ENCODE measurements at regions not wholly inside any gene's neighbourhood (a gene's known extent, or its start where the extent isn't known, plus 50 kb on each side); places are given as distances from the start of the nearest gene placed in this dataset.

DNA sequence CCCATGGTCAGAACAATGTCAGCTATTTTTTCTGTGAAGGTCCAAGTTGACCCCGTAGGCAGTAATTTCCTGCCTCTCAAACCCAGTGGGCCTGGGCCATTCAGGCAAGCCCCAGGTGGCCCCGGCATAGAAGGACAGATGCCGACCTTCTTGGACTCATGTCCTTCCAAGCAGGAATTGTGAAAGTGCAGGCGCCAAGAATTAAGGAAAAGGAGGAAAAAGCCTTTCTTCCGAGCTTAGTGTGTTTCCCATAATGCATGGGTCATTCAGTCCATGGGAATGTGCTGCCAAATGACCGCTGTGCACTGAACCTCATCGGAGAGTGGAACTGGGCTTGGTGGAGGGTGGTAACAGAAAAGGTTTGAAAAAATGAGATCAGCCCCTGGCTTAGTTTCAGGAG is 196.5 kb upstream of the HS3ST1 start:
- H3K4me3 ChIP-seq (ENCODE audit: low read depth, low read length), result no peak overlapping the region
- TF ChIP-seq, protein P1, sequence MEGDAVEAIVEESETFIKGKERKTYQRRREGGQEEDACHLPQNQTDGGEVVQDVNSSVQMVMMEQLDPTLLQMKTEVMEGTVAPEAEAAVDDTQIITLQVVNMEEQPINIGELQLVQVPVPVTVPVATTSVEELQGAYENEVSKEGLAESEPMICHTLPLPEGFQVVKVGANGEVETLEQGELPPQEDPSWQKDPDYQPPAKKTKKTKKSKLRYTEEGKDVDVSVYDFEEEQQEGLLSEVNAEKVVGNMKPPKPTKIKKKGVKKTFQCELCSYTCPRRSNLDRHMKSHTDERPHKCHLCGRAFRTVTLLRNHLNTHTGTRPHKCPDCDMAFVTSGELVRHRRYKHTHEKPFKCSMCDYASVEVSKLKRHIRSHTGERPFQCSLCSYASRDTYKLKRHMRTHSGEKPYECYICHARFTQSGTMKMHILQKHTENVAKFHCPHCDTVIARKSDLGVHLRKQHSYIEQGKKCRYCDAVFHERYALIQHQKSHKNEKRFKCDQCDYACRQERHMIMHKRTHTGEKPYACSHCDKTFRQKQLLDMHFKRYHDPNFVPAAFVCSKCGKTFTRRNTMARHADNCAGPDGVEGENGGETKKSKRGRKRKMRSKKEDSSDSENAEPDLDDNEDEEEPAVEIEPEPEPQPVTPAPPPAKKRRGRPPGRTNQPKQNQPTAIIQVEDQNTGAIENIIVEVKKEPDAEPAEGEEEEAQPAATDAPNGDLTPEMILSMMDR (conservative IDR thresholded peaks at IDR 0.05; ENCODE audit: low read depth, low read length), result no peak
- peak; percentile 73 for DNase-seq (ENCODE audit: low read depth)

- H3K4me3 ChIP-seq (ENCODE audit: low read depth, low read length), result no peak overlapping the region
- no peak for DNase-seq (ENCODE audit: low read depth)
- TF ChIP-seq, protein P1 (conservative IDR thresholded peaks at IDR 0.05; ENCODE audit: low read depth, low read length), result no peak
Observed at GRCh38 chr4:11624370-11624769, 195.7 kb upstream of the HS3ST1 start.

DNA sequence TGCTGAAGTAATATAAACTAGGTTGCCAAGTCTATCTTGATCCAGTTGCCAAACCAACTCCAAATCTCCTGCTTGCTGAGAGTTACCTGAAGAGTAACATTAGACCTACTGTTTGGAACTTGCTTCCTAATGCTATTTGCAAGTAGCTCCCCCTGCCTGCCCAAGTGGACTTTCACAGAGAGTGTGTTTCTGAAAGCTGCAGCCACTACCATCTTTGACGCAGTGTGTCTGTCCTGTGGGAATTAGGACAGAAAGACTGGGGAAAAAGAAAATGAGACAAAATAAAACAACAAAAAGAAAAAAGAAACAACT is 195.0 kb upstream of the HS3ST1 start:
- TF ChIP-seq, protein P1 (conservative IDR thresholded peaks at IDR 0.05; ENCODE audit: low read depth, low read length), result peak; percentile 76
- no peak overlapping the region for H3K4me3 ChIP-seq (ENCODE audit: low read depth, low read length)
- no peak for DNase-seq (ENCODE audit: low read depth)

GRCh38 chr4:11622961-11623725 is 194.4 kb upstream of the HS3ST1 start:
- H3K4me3 ChIP-seq (ENCODE audit: low read depth, low read length), result no peak overlapping the region
- no peak for DNase-seq (ENCODE audit: low read depth)
- TF ChIP-seq, protein P1 (conservative IDR thresholded peaks at IDR 0.05; ENCODE audit: low read depth, low read length), result no peak

GRCh38 chr4:11620861-11621260 is 192.2 kb upstream of the HS3ST1 start:
- TF ChIP-seq, protein P1 (conservative IDR thresholded peaks at IDR 0.05; ENCODE audit: low read depth, low read length), result no peak
- no peak overlapping the region for H3K4me3 ChIP-seq (ENCODE audit: low read depth, low read length)
- no peak for DNase-seq (ENCODE audit: low read depth)

DNA sequence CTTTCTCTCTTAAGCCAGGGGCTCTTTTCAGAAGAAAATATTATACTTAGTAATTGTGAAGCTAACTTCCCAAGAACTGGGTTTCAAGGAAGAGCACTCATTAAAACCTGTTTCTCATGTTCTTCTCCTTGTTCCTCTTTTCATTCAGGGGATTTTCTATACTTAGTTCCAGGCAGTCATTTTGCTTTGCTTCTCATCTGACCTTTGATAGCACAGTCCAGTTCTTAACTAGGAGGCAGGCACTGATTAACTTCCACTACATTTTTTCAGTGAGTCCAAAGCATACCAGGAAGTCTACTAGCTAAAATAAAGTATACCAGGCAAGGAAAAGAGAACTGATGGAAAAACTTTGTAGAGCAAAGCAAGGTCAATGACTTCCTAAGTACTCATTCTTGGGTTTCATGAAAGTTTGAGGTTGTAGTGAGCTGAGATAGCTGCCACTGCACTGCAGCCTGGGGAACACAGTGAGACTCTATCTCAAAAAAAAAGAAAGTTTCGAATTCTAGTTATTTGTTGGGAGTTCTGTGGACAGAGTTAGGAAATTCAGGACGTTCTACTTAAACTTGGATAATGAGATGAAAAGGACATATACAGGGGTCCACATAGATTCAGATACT is 190.1 kb upstream of the HS3ST1 start:
- H3K4me3 ChIP-seq (ENCODE audit: low read depth, low read length), result no peak overlapping the region
- peak; percentile 94 for DNase-seq (ENCODE audit: low read depth)
- TF ChIP-seq, protein P1 (conservative IDR thresholded peaks at IDR 0.05; ENCODE audit: low read depth, low read length), result no peak

- no peak for DNase-seq (ENCODE audit: low read depth)
- TF ChIP-seq, protein P1 (conservative IDR thresholded peaks at IDR 0.05; ENCODE audit: low read depth, low read length), result no peak
- H3K4me3 ChIP-seq (ENCODE audit: low read depth, low read length), result no peak overlapping the region
Observed at GRCh38 chr4:11616856-11617255, 188.2 kb upstream of the HS3ST1 start.

All from epithelial cell of proximal tubule (primary cell).